Fibroblast of lung (primary cell): ENCODE measurements at regions not wholly inside any gene's neighbourhood (a gene's known extent, or its start where the extent isn't known, plus 50 kb on each side); places are given as distances from the start of the nearest gene placed in this dataset.

ENCODE experiments used
- CTCF ChIP-seq, 2 donors: IDR thresholded peaks in 1 of 2; conservative IDR thresholded peaks in 1 of 2; 1 replicate in 1 of 2; 2 replicates in 1 of 2; pipeline ENCODE4 v1.5.1; 2011 to 2012; ENCODE audit warnings: low read length in 2 of 2, control low read depth in 1 of 2, inconsistent platforms in 1 of 2, low read depth in 1 of 2, mild to moderate bottlenecking in 1 of 2
- EZH2 ChIP-seq: IDR thresholded peaks from 2 replicates; pipeline ENCODE4 v1.5.1; 2012; ENCODE audit warnings: low read length, control low read depth, mild to moderate bottlenecking; ENCODE audit errors: missing control alignments

- no peak for TF ChIP-seq CTCF (conservative IDR thresholded peaks at IDR 0.05 in 1 of 2, IDR thresholded peaks at IDR 0.05 in 1 of 2; ENCODE audit: low read depth in 1 of 2, low read length in 2 of 2)
- no peak for TF ChIP-seq EZH2
Measured at GRCh38 chr12:127487031-127487430, 779.9 kb upstream of the TMEM132C start.
